ENCODE measurements at regions not wholly inside any gene's neighbourhood (a gene's known extent, or its start where the extent isn't known, plus 50 kb on each side); places are given as distances from the start of the nearest gene placed in this dataset.
"Not testable (repeated sequence)": the region's sequence is repeated elsewhere in the genome, so short reads cannot be mapped to it uniquely, and the experiment has no call there.

- DNase-seq (ENCODE audit: low read depth, low spot score): not testable (repeated sequence)
Measured at GRCh38 chr13:18240086-18240485, 941.5 kb downstream of the TUBA3C start.

- not testable (repeated sequence) for DNase-seq (ENCODE audit: low read depth, low spot score)
Measured at GRCh38 chr13:18238586-18238985, 943.0 kb downstream of the TUBA3C start.

GRCh38 chr13:18236528-18236815 lies 945.2 kb downstream of the TUBA3C start:
- DNase-seq (ENCODE audit: low read depth, low spot score): no peak

GRCh38 chr13:18235756-18236527 lies 945.7 kb downstream of the TUBA3C start:
- DNase-seq (ENCODE audit: low read depth, low spot score): no peak

- DNase-seq (ENCODE audit: low read depth, low spot score): no peak
Measured at GRCh38 chr13:18235172-18235571, 946.5 kb downstream of the TUBA3C start.

- DNase-seq (ENCODE audit: low read depth, low spot score): not testable (repeated sequence)
Measured at GRCh38 chr13:18234451-18234850, 947.2 kb downstream of the TUBA3C start.

GRCh38 chr13:18233783-18234299 lies 947.8 kb downstream of the TUBA3C start:
- no peak for DNase-seq (ENCODE audit: low read depth, low spot score)

GRCh38 chr13:18232994-18233782 lies 948.4 kb downstream of the TUBA3C start:
- no peak for DNase-seq (ENCODE audit: low read depth, low spot score)

- DNase-seq (ENCODE audit: low read depth, low spot score): no peak
Measured at GRCh38 chr13:18232298-18232993, 949.2 kb downstream of the TUBA3C start.

GRCh38 chr13:18224411-18224810 lies 957.2 kb downstream of the TUBA3C start:
- DNase-seq (ENCODE audit: low read depth, low spot score): not testable (repeated sequence)

GRCh38 chr13:18214689-18215088 lies 966.9 kb downstream of the TUBA3C start:
- not testable (repeated sequence) for DNase-seq (ENCODE audit: low read depth, low spot score)

- DNase-seq (ENCODE audit: low read depth, low spot score): not testable (repeated sequence)
Measured at GRCh38 chr13:18213511-18213910, 968.1 kb downstream of the TUBA3C start.

- peak; percentile 0 for DNase-seq (ENCODE audit: low read depth, low spot score)
Measured at GRCh38 chr13:18212873-18213272, 968.8 kb downstream of the TUBA3C start.

GRCh38 chr13:18211752-18212560 lies 969.7 kb downstream of the TUBA3C start:
- not testable (repeated sequence) for DNase-seq (ENCODE audit: low read depth, low spot score)

- DNase-seq (ENCODE audit: low read depth, low spot score): not testable (repeated sequence)
Measured at GRCh38 chr13:18204614-18205178, 976.9 kb downstream of the TUBA3C start.

GRCh38 chr13:18195365-18195678 lies 986.3 kb downstream of the TUBA3C start:
- not testable (repeated sequence) for DNase-seq (ENCODE audit: low read depth, low spot score)

GRCh38 chr13:18194631-18195364 lies 986.8 kb downstream of the TUBA3C start:
- not testable (repeated sequence) for DNase-seq (ENCODE audit: low read depth, low spot score)

GRCh38 chr13:18194104-18194503 lies 987.5 kb downstream of the TUBA3C start:
- DNase-seq (ENCODE audit: low read depth, low spot score): not testable (repeated sequence)

Measured in ELF-1 (cell line).